ENCODE measurements at regions not wholly inside any gene's neighbourhood (a gene's known extent, or its start where the extent isn't known, plus 50 kb on each side); places are given as distances from the start of the nearest gene placed in this dataset.

DNA sequence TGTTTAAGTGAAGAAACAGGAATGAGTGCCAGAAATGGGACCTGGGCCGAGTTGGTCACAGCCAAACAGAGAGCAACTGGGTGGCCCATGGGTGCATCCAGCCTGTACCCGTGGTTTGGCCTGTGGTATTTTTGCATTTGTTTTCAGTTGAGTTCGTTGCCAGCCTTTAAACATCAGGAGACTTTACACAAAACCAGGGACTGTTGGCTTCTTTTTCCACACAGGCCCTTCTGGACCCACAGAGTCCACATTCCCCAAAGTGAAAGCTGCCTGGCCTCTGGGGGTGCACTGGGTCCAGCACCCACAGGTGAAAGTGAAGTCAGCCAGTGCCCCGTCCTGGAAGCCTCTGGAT lies 54.1 kb upstream of the TNS3 start:
- DNase-seq = no peak

DNA sequence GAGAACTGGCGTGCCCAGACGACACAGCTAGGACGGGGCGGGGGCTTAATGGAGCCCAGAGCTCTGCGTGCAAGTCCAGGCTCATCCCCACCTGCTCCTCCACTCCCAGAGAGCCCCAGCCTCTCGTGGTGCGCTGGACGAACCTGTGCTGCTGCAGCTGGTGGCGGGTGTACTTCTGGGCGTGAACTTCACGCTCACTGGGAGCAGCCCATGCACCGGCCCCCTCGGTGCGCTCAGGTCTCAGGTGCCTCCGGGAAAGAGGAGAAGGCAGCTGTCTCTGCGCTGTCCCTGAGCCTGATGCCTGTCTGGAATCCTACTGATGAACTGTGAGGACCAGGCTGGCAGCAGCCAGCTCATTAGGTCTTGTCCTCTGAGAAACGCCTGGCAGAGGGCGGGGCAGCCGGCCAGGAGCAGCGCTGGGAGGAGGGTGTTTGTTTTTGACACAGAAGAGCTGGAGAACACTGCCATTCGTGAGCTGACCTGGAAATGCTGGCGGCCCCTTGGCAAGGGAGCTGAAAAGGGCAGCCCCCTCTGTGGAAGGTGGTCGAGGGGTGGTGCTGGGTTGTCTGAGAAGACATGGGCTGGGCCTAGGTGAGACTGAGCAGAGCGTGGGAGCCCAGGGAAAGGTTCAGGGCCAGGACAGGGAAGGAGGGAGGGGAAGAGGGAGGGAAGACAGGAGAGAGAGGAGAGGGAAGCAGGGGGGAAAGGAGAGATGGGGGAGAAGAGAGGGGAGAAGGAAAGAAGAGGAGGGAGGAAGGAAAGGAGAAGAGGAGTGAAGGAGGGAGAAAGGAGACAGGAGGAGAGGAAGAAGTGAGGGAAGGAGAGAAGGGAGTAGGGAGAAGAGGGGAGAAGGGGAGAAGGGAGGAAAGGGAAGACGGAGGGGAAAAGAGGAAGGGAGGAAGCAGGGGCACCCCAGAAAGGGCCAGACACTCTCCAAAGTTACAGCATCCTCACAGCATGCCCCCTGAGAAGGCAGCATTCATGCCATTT lies 53.5 kb upstream of the TNS3 start:
- DNase-seq = no peak

DNA sequence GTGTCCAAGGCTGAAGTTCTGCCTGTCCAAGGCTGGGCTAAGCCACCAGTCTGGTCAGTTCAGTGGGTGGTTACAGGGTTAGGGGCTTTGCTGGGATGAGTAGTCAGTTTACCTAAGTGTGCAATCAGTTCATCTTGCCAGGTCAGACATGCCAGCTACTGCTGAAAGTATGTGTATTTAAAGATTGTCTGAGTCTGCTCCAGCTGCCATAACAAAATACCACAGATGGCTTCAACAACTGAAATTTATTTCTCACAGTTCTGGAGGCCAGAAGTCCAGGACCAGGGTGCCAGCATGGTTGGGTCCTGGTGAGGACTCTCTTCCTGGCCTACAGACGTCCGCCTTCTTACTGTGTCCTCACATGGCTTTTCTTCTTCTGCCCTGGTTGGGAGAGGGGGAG lies 52.4 kb upstream of the TNS3 start:
- no peak for DNase-seq

DNA sequence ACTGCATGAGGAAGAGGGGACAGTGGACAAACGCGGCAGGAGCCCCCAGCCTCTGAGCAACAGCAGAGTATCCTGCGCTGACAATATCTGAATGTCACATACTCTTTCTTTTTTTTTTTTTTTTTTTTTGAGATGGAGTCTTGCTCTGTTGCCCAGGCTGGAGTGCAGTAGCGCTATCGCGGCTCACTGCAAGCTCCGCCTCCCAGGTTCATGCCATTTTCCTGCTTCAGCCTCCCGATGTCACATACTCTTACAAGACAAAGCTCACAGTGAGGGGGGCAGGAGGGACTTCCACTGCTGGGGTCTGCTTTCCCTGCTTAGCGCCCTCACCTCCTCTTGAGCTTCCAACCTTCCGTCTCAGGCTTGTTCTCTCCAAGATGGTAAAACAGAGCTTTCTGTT lies 51.2 kb upstream of the TNS3 start:
- DNase-seq = no peak

Measured in activated CD4-positive, alpha-beta T cell treated with anti-CD3 and anti-CD28 coated beads, Interleukin-10, Interleukin-2, amounts not matched to agents 100 ng/mL and 50 ng/mL, durations not matched to agents 16 hours and 8 hours (primary cell).